Body of pancreas (tissue), 4 donors: ENCODE measurements at regions not wholly inside any gene's neighbourhood (a gene's known extent, or its start where the extent isn't known, plus 50 kb on each side); places are given as distances from the start of the nearest gene placed in this dataset.

Experiments
- ATAC-seq: fragments of 150-250 bp; one replicate; pipeline ENCODE4 v1.9.1; 2016
- DNase-seq, 4 donors: peaks; one replicate each; pipeline ENCODE4 v3.0.0-alpha.2; 2019
- H3K27ac ChIP-seq, 4 donors: fragments of 200-600 bp; sonication (generic); 1 replicate in 3 of 4; 2 replicates in 1 of 4; pipeline versions ENCODE4 v1.5.1 to v1.6.1; 2016 to 2019; ENCODE audit warnings: mild to moderate bottlenecking in 1 of 4, mixed read lengths in 1 of 4, moderate library complexity in 1 of 4
- H3K27me3 ChIP-seq, 2 donors: fragments of 200-600 bp; sonication (generic); one replicate each; pipeline ENCODE4 v1.6.0; 2016; ENCODE audit warnings: mild to moderate bottlenecking in 1 of 2
- H3K36me3 ChIP-seq, 2 donors: fragments of 200-600 bp; sonication (generic); replicated peaks in 1 of 2; 2 replicates each; pipeline ENCODE4 v1.5.1; 2016; ENCODE audit warnings: low read depth in 2 of 2; ENCODE audit not compliant: insufficient read depth in 1 of 2
- H3K4me1 ChIP-seq: fragments of 200-600 bp; sonication (generic); one replicate; pipeline ENCODE4 v1.6.0; 2016
- H3K4me3 ChIP-seq, 2 donors: fragments of 200-600 bp; sonication (generic); 1 replicate in 1 of 2; 2 replicates in 1 of 2; pipeline ENCODE4 v1.5.1; 2016 to 2019
- H3K9me3 ChIP-seq, 3 donors: fragments of 200-600 bp; sonication (generic); 1 replicate in 2 of 3; 2 replicates in 1 of 3; pipeline ENCODE4 v1.5.1; 2016
- POLR2A ChIP-seq, 3 donors: fragments of 450-650 bp; IDR thresholded peaks; one replicate each; pipeline ENCODE4 v1.6.1; 2016; ENCODE audit warnings: antibody characterized with exemption in 3 of 3, mild to moderate bottlenecking in 2 of 3
- WGBS, 2 donors: methylation state at CpG; one replicate each; pipeline ENCODE4 v1.1.5; 2017; 5-methylcytosine and 5-hydroxymethylcytosine counted together
- intact Hi-C: fragments of 100-400 bp; cut with DNase I; formaldehyde crosslinking; loops from one replicate; pipeline ENCODE4 v1.15.1; 2023
- TF ChIP-seq, protein P1 (sequence below), 7 experiments: fragments of 450-650 bp in 4 of 7; fragments of 200-600 bp in 3 of 7; sonication (generic) in 3 of 7; IDR thresholded peaks; one replicate each; pipeline ENCODE4 v1.5.1; 2016 to 2019; ENCODE audit warnings: antibody characterized with exemption in 7 of 7

DNA sequence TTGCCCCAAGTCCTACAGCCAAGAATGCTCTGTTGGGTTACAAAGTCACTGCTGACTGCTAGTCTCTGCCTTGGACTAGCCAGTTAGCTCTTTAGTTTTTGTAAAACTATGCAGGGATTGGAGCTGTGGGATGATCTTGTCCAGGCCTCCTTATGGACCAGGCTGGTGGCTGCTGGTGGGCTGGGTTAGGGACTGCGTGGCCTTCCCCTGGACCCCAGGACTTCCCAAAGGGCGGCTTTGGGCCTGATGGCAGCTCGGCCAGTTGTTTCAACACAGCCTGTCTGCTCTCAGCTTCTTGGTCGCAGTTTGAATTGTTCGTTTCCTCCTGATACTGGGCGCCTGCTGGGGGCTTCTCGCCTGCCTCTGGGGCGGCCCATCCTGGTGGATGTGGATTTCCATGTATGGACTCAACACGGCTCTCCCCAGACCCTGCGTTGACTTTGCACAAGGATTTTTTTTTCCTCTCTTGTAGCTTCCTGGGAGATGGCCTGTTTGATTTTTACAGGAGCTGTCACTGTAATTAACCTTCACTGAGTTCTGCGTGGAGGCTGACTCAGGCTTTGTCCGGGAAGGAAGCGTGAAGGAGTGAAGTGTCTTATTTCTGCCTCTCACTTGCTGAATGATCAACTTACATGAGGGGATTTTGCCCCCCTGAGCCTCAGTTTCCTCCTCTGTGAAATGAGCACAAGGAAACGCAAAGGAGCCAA, 91.9 kb upstream of the NEURL1B start:
- WGBS, 2 donors = 92 to 93% methylated on average over 12 to 14 of the region's 14 CpGs
- no peak overlapping the region for H3K4me3 ChIP-seq
- H3K27me3 ChIP-seq = no peaks in the 10 kb centered on the region
- no peaks in the 10 kb centered on the region for H3K9me3 ChIP-seq
- no peak for DNase-seq
- no peak overlapping the region for H3K27ac ChIP-seq
- no peak for ATAC-seq
- no peaks in the 10 kb centered on the region for H3K4me1 ChIP-seq
- intact Hi-C loops = no loop called here
- no peaks in the 10 kb centered on the region for H3K36me3 ChIP-seq
- TF ChIP-seq, protein P1, sequence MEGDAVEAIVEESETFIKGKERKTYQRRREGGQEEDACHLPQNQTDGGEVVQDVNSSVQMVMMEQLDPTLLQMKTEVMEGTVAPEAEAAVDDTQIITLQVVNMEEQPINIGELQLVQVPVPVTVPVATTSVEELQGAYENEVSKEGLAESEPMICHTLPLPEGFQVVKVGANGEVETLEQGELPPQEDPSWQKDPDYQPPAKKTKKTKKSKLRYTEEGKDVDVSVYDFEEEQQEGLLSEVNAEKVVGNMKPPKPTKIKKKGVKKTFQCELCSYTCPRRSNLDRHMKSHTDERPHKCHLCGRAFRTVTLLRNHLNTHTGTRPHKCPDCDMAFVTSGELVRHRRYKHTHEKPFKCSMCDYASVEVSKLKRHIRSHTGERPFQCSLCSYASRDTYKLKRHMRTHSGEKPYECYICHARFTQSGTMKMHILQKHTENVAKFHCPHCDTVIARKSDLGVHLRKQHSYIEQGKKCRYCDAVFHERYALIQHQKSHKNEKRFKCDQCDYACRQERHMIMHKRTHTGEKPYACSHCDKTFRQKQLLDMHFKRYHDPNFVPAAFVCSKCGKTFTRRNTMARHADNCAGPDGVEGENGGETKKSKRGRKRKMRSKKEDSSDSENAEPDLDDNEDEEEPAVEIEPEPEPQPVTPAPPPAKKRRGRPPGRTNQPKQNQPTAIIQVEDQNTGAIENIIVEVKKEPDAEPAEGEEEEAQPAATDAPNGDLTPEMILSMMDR (IDR thresholded peaks at IDR 0.05) = no peak
- no peak for TF ChIP-seq POLR2A (IDR thresholded peaks at IDR 0.05)

DNA sequence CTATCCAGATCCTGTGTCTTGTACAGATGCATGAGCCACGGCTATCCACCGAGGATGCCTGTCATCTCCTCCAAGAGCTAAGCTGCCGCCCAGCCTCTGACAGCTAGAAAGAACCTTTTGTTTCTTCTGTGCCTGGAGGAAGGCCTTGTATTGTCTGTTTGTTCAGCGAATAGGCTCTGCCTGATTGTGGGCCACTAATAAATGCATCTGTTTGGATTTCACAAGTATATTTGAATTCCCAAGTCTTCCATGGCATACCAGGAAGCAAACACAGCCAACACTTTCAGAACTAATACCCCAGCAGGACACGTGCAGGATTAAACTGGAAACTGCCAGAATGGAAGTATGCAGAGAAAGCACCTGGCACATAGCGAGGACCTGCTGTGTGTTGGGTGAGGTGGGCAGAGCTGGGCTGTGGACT, 92.7 kb upstream of the NEURL1B start:
- H3K9me3 ChIP-seq = no peaks in the 10 kb centered on the region
- H3K4me1 ChIP-seq = no peaks in the 10 kb centered on the region
- H3K4me3 ChIP-seq = no peak overlapping the region
- no peaks in the 10 kb centered on the region for H3K36me3 ChIP-seq
- ATAC-seq (no peak), DNase-seq (no peak)
- intact Hi-C loops = no loop called here
- TF ChIP-seq, protein P1 (IDR thresholded peaks at IDR 0.05) = no peak
- TF ChIP-seq POLR2A (IDR thresholded peaks at IDR 0.05) = no peak
- 52 to 62% methylated on average over 3 to 6 of the region's 6 CpGs for WGBS, 2 donors
- H3K27ac ChIP-seq = no peak overlapping the region
- H3K27me3 ChIP-seq = no peaks in the 10 kb centered on the region

DNA sequence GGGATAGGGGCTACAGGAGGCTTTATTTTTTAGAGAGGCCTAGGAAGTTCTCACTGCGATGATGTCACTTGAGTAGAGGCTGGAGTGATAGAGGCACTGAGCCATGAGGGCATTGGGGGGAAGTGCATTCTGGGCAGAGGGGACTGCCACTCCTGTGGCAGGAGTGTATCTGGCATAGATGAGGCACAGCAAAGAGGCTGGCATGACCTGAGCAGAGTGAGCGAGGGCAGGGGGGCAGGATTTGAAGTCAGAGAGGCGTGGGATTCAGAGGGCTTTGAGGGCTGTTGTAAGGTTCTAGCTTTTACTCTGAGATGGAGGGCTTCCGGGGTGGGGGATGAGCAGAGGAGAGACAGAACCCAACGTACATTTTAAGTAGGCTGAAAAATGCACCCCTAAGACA, 91.9 kb upstream of the SH3PXD2B start:
- Histone ChIP-seq H3K4me3 (no peak overlapping the region), H3K27ac (no peak overlapping the region), H3K9me3 (no peaks in the 10 kb centered on the region), H3K4me1 (no peaks in the 10 kb centered on the region), H3K27me3 (no peaks in the 10 kb centered on the region), H3K36me3 (no peaks in the 10 kb centered on the region)
- ATAC-seq (no peak), DNase-seq (no peak)
- 80 to 85% methylated on average over 5 of the region's 5 CpGs for WGBS, 2 donors
- intact Hi-C loops = no loop called here
- TF ChIP-seq POLR2A (IDR thresholded peaks at IDR 0.05) = no peak
- TF ChIP-seq, protein P1 (IDR thresholded peaks at IDR 0.05) = no peak

DNA sequence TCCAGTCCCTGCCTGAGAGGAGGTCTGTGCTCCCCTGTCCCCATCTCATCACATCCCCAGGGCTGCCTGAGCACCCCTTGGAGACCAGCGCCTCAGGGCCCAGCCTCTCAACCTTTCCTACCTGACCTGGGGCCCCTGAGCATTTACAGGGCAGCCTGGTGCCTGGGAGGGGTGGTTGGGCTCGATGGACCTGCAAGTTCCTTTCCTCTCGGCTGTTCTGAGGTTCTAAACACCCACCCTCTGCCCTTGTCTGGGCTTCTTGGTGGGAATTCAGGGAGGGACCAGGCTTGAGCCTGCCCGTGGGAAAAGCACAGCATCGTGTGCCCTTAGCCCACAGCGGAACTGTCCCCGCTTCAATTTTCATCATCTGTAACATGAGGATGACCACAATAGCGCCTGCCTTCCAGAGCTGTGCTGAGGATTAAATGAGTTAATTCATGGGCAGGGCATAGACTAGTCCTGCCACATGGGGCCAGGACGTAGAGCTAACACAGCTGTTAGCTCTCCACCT, 91.0 kb upstream of the SH3PXD2B start:
- no peak for ATAC-seq
- DNase-seq = no peak
- no peaks in the 10 kb centered on the region for H3K36me3 ChIP-seq
- H3K4me3 ChIP-seq = no peak overlapping the region
- no peaks in the 10 kb centered on the region for H3K9me3 ChIP-seq
- H3K27ac ChIP-seq = no peak overlapping the region
- H3K4me1 ChIP-seq = no peaks in the 10 kb centered on the region
- no peak for TF ChIP-seq POLR2A (IDR thresholded peaks at IDR 0.05)
- TF ChIP-seq, protein P1 (IDR thresholded peaks at IDR 0.05) = no peak
- no peaks in the 10 kb centered on the region for H3K27me3 ChIP-seq
- 69 to 79% methylated on average over 7 to 8 of the region's 9 CpGs for WGBS, 2 donors
- intact Hi-C loops = no loop called here
